NCI-H2227 (cell line): ENCODE measurements at regions not wholly inside any gene's neighbourhood (a gene's known extent, or its start where the extent isn't known, plus 50 kb on each side); places are given as distances from the start of the nearest gene placed in this dataset.

Experiments
- DNase-seq: peaks from one replicate; lab custom pipeline; 2025; ENCODE audit not compliant: unreplicated experiment; lab: John Stamatoyannopoulos, UW

DNA sequence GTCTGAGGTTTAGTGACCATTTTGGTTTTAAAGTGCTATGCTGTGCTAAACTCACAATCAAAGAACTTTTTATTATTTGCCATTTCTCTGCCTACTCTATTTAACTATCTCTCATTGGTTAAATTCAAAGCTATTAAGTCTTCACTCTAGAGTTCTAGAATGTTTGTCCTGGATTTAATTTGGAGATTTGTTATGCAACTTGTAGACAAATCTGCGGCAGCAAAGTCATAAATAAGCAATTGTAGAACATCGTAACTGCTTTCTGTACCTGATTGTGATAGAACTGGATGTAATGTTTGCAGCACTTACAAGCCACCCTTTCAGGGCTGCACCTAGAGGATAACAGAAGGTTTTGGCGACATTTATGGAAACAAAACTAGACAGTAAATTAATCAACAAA, 566.5 kb upstream of the ADGRL2 start:
- no peak for DNase-seq

DNA sequence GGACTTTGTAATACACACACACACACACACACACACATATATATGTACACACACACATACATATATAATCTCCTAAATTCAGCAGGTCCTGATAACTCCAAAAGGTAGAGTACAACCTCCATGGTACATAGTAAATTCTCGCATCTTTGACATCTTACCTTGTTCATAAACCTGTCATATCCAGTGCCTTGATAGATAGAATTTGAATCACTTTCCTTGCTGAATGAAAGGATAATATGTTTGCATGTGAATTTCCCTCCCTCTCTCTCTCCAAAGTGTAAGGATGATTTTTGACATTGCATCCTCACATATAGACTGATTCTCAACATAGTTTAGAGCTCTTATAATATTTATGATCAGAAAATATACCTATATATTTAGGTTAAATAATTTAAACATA, 567.1 kb upstream of the ADGRL2 start:
- no peak for DNase-seq

DNA sequence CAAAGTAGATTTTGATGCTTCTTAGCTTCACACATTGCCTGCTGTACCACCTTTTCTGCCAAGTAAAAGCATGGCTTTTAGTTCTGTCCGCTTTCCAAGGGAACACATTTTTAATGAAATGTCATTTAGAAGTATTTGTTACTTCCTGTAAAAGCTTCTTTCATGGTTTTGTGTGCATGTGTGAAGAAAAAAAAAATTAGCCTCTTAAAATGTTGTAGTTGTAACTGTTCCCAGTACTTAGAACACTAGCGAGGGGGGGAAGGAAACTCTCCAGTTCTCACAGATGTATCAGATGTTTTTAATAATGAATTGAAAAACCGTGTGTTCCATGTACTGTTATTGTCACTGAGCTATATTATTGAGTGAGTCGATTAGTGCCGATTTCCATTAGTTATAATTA, 568.3 kb upstream of the ADGRL2 start:
- DNase-seq = no peak

DNA sequence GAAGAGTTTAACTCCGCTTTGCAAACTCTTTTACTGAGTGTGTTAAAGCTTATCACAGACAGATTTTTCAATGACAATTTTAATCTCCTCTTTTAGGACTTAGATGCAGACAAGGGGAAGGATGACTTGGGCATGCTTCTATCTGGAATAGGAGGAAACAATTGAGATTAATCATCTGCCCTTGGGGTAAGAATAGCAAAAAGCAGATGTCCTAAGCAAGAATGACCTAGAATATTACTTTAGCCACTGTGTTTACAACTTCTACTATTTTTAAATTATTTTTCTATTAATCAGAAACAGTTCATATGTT, 569.0 kb upstream of the ADGRL2 start:
- DNase-seq = no peak

DNA sequence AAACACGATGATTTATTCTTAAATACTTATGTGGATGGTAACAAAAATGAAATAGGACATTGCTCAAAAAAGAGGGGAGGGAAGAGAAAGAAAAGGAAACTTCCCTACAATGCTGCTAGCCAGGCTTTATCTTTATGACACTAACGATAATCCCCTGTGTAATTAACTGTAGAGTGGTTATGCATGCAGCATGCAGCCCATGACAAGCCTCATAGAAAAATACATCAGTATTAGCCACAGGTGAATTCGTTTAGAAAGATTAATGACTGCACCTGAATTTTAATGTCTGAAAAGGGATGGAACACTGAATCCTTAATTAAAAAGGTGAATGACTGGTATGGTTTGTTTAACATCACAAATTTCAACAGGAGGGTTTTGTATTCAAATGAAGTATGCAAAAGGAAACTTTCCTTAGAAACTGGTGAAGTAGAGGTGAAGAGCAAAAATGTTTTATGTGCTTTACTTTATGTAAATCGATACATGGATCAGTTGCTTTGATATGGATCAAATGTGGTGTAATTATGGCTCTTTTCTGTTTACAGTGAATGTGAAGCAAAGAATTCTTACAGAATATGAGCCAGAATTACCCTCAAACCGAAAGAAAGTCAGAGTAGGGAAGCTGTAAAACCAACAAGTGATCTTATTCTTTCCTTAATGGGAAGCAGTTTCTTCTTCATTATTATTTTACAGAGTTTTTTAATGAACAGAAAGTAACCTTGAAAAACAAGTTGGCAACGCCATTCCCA, 569.6 kb upstream of the ADGRL2 start:
- no peak for DNase-seq

DNA sequence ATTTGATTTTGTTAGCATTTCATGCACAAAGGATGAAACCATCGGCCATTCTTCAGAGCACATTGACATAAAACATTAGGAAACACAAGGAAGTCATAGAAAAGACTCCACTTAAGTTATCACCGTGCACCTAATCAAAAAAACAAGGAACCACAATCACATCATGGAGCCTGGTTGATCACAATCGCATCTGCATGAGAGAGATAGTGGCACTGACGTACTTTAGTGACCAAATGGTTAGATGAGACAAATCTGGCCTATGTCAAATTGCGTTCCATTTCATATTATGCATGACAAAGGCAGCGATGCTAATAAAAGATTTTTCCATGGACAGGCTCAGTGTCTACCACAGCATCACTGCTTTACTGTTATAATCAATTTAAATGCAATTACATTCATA, 571.8 kb upstream of the ADGRL2 start:
- no peak for DNase-seq

DNA sequence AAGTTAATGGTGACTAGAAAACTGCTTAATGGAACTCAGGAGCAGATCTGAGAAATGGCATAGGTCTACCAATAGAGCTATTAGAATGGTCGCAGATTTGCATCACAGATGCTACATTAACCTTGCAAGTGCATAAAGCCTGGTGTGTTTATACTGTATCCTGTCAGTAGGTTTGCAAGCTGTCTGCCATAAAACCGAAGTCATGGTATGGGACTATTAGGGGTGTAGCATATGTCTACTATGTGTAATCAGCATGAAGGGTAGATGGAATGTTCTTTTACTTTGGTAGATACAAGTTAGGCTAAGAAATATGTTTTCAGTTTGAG, 574.2 kb upstream of the ADGRL2 start:
- DNase-seq = no peak

DNA sequence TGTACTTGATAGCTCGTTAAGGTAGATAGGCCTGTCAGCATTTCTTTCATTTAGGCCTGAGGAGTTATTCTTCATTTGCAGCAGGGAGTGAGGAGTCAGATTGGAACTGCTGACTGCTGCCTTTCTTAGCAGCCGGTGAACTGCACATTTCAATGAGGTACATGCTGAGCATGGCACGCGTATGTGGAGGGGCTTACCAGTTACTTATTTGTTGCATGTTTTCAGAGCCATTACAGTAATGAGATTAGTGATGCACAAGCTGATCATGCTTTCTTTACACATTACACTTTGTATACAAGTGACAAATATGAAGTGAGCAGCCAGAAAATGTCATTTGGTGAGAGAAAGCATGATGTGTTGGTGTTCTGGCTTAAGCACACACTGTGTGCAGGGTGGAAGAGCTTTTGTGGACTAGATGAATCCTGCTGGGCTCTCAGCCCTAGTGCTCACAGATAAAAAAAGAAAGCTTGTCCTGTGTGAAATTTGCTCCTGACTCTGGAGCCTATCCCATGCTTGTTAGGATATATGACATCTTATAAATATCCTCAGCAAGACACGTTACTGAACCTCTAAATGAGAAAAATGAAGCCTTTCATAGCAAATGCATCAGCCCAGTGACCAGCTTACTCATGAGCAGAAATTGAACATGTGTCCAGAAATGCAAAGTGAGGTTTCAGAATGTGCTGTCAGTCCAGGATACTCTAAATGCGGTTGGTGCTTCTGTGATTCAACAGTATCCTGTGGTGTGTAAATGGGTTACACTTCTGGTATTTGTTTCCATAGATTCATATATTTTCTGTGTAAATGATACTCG, 574.7 kb upstream of the ADGRL2 start:
- DNase-seq = no peak

DNA sequence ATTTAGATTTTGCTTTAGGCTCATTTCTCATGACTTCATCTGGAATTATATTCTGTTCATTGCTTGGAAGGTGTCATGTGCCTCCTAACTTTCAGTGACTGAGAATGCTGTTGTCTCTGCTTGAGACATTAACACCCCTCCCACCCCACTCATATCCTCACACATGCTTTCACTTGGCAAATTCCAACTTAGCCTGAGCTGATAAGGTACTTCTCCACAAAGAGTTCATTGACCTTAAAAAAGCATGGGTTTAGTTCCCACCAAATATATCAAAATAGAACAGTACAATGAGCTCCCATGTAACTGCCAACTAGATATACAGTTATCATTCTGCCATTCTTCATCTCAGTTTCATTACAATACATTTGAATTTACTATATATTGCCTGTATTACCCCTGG, 576.5 kb upstream of the ADGRL2 start:
- DNase-seq = no peak

DNA sequence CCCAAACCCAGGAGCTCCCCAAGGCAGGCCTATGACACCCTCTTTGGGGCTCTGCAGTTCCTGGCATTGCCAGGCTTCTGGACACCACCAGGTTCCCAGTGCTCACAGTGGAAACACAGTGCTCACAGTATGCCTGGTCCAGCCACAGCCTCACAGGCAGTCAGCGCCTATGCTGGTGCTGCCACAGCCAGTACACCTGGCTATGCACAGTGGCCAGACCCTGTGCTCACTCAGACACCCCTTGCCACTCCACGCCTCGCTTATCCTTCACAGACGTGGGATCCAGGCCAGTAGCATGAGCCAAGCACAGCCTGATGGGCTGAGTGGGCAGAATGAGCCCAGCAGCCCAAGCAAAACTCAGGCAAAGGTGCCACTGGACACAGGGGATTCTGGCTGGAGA, 579.2 kb upstream of the ADGRL2 start:
- no peak for DNase-seq

DNA sequence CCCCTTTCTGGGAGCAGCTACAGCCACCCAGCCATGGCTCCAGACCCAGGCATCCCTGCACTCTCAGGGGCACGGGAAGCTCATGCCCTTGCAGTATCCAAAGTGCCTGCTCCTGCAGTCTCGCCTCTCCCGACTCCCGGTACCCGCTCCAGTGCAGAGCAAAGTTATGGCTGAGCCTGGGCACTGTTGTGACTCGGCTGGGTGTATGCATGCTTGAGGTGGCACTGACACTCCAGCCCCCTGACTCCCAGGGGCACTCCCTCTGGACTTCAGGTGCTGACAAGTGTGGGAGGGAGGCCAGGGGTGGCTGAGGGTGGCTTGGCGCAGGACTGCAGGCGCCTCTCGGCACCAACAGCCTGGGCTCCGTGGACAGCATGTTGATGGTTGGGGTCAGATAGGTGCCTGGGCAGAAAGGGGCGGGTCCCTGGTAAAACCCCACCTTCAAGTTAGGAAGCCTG, 580.1 kb upstream of the ADGRL2 start:
- DNase-seq = no peak

DNA sequence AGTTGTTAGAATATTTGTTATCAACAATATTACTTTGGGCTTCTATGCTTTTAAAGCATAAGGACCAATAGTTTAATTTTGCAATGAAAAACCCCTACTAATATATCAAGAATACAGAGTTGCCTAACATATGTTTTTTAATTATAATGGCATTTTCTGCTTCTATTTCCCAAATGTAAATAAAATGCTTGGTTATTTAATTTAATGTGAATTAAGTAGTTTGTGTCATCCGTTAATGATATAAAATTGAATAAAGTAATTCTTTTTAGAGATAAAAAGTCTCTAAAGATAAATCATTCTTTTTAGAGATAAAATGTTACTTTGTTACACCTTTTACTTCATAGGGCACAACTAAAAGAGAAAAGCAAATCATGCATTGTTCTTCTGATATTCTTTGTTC, 583.7 kb upstream of the ADGRL2 start:
- DNase-seq = no peak

DNA sequence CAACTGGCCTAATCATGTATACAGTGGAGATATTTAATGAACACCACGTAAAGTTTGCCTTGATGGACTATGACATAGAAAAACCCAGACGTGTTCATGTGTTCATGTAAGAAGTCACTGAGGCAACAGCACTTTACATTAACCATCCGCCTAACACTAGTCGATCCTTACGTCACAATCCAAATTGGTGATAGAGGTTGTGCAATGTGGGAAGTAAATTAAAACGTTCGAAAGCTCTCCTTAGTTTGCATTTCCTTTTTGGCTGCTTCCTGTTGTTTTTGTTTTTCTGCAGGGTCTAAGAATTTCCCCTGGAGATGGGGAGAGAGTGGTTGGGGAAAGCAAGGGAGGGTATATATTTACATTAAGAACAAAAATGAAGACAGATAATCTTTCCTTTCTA, 587.5 kb upstream of the ADGRL2 start:
- DNase-seq = no peak

DNA sequence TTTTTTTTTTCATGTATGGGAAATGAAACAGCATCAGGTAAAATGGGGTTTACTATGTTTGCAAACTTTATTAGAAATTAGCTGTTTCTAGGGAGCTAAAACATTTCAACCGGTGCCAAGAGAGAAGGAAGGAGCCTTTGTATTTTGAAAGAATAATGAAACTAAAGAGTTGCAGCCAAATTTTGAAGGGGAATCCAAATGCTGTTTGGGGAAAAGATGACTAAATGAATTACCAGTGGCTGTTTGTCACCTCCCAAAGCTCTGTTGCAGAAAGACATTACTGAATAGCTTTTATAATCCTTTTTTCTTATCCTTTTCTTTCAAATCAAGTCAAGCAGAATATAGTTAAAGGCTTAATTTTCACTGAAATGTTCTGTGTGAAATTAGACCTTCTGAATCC, 591.3 kb upstream of the ADGRL2 start:
- no peak for DNase-seq

DNA sequence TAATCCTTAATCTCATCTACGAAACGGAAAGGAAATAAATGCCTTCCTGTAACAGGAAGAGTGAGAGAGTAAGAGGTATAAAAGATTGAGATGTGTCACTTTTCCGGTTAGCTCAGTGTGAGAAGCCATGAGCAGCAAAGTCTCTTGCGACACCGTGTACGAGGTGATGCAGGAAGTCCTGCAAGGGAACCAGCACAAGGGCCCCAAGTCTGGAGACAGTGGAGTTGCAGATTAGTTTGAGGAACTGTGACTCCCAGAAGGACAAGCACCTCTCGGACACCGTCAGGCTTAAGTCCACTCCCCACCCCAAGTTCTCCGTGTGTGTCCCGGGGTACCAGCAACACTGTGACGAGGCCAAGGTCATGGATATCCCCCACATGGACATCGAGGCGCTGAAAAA, 592.3 kb upstream of the ADGRL2 start:
- DNase-seq = no peak

DNA sequence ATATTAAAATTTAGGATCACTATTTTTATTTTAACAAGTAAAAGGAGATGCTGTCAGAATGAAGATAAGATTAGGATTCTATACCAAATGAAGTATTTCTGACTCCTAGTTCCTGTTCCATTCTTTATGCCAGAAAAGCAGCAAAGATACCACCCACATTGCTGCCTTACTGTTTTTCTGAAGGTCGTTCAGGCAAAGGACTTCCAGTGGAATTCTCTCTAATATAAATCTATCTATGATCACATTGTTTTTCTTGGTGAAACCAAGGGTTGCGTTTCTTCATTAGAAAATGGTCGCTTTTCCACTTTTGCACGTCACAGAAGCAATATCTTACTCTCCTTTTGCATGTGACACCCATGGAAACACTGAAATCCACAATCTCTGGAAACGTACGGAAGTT, 594.8 kb upstream of the ADGRL2 start:
- no peak for DNase-seq

DNA sequence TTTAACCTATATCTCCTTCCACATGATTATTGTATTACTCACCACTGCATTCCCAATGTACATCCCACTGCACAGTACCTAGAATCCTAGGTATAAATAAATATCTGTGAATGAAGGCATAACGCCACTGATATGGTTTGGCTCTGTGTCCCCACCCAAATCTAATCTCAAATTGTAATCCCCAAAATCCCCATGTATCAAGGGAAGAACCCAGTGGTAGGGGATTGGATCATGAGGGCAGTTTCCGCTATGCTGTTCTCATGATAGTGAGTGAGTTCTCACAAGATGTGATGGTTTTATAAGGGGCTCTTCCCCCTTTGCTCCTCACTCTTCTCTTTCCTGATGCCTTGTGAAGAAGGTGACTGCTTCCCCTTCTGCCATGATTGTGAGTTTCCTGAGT, 599.0 kb upstream of the ADGRL2 start:
- DNase-seq = no peak

DNA sequence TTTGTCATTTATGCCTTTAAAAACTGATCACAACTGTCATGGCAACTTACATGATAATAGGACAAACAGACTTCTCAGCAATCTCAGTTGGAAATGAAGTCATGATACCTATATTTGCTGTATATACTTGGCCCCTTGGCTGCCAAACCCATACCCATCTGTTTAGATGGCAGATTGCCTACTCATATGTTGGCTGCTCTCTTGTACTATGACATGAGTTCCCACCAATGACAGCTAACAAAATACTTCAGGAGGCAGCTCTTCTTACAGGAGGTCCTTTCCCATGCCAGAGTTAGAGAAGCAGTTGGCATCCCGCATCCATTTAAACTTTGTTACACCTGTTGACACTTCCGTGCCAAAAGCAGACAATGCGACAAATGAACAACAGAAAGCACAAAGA, 603.1 kb upstream of the ADGRL2 start:
- no peak for DNase-seq

DNA sequence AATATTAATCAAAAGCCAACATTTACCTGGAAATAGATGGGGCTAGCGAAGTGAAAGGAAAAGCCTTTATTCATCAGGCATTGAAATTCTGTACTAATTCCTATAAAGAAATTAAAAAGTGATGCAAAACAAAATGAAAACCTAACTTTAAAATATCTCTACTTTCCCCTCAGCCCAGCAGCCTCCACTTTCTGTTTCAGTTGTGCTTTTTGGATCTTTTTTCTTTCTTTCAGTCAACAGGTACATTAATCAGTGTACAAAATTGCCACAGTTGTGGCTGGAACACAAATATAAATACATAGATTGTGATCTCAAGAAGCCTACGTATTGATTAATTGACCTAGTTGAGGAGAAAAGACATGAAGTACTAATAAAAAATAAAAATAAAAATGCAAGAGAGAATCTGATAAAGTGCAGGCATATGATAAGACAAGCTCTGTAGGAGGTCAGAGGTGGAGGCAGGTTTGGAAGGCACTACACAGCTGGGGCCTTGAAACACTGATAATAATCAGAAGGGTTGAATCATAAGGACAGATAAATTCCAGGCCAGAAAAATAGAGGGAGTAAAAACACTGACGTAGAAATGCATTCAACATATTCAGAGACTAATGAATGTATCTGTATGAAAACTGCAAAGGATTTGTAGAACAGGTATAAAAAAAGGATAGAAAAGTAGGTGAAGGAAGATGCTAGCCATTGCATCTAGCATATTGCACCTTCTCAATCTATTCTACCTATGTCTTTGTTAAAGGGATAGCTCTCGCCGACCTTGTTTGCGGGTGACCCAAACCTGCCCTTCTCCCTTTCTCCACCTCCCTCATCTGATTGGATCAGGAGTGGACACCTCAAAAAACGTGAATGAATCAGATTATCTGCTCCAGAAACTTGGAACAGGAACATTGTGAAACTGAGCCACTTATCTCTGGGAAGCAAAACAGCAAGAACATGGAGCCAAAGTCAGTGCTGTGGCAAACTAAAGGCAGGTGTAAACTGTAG, 607.8 kb upstream of the ADGRL2 start:
- DNase-seq = no peak

DNA sequence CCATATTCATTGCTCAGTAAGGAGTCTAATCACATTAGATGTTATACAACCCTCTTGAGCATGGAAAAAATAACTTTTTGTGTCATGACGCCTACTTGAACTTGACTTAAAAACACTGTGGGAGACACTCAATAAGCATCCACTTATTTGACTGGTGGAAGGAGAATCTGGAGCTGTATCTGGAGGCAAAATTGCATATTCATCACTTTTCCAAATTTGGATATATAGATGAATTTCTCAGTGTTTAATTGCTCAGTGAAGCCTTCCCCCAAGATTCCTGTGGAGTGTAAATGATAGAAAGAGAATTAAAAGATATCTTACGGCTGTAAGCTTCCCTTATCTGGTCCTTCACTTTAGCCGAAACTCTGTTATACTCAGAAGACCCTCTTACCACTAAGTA, 610.7 kb upstream of the ADGRL2 start:
- no peak for DNase-seq

DNA sequence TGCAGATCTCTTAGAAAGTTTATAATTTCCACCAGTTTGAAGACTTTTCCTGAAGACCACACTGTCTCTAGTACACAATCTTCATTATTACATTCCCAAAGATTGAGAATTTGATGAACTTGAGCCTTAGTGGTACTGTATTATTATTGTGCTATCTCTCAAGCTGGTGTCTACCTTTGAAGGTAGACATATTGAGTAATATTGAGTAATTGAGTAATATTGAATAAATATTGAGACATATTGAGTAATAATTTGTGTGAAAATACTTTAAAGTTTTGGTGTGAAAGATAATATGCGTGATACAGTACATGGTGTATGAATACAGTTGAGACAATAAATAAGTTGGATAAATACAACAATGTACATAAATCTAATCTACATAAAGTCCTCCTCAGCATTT, 613.1 kb upstream of the ADGRL2 start:
- no peak for DNase-seq

DNA sequence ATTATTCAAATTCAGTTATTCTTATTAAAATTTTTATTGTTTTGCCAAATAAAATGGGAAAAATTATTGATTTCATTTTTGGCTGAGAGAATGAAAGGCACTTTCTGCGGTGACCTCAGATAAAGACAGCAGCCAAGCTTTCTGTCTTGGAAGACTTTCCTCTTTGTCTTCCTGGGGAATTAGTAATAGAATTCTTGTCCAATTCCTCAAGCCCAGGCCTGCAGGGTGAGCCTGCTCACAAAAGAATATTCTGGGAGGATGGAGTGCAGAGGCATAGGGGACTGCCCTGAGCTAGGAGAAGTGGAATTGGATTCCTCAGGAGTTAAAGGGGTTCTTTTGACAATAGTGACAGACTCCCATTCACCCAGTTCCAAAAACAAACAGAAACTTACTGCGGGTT, 614.5 kb upstream of the ADGRL2 start:
- no peak for DNase-seq
